BE2C (cell line): ENCODE measurements at regions not wholly inside any gene's neighbourhood (a gene's known extent, or its start where the extent isn't known, plus 50 kb on each side); places are given as distances from the start of the nearest gene placed in this dataset.

Experiments
- DNase-seq: peaks from one replicate; pipeline ENCODE4 v3.0.0-alpha.2; 2020
- H3K27me3 ChIP-seq: fragments of 250-450 bp; sonication (Bioruptor Pico); 2 replicates; pipeline ENCODE4 v1.5.1; 2020; ENCODE audit warnings: mild to moderate bottlenecking
- H3K36me3 ChIP-seq: fragments of 250-450 bp; sonication (Bioruptor Pico); 2 replicates; pipeline ENCODE4 v1.5.1; 2020; ENCODE audit warnings: mild to moderate bottlenecking
- H3K4me1 ChIP-seq: fragments of 250-450 bp; sonication (Bioruptor Pico); 2 replicates; pipeline ENCODE4 v1.5.1; 2020
- H3K4me3 ChIP-seq: 2 replicates; pipeline ENCODE4 v1.5.1; 2011; ENCODE audit warnings: low read depth, low read length
- H3K9me3 ChIP-seq: fragments of 250-450 bp; sonication (Bioruptor Pico); 2 replicates; pipeline ENCODE4 v1.5.1; 2020
- CTCF ChIP-seq: IDR thresholded peaks from 2 replicates; pipeline ENCODE4 v1.5.1; 2012; ENCODE audit warnings: mild to moderate bottlenecking, low read depth, low read length

- Histone ChIP-seq H3K4me3 (no peak overlapping the region), H3K36me3 (no peaks in the 10 kb centered on the region), H3K27me3 (no peaks in the 10 kb centered on the region), H3K9me3 (no peaks in the 10 kb centered on the region), H3K4me1 (no peaks in the 10 kb centered on the region)
- no peak for TF ChIP-seq CTCF
- DNase-seq = no peak
These were observed 383.4 kb upstream of the SLITRK5 start for GRCh38 chr13:87287721-87288120.

GRCh38 chr13:87295636-87296035 lies 375.5 kb upstream of the SLITRK5 start:
- Histone ChIP-seq H3K4me3 (no peak overlapping the region), H3K27me3 (peaks cover 4% of the 10 kb centered on the region), H3K4me1 (no peaks in the 10 kb centered on the region), H3K9me3 (no peaks in the 10 kb centered on the region), H3K36me3 (no peaks in the 10 kb centered on the region)
- no peak for DNase-seq
- TF ChIP-seq CTCF = no peak

GRCh38 chr13:87302034-87302433 lies 369.1 kb upstream of the SLITRK5 start:
- Histone ChIP-seq H3K4me1 (no peaks in the 10 kb centered on the region), H3K4me3 (no peak overlapping the region), H3K27me3 (peaks cover 4% of the 10 kb centered on the region), H3K9me3 (no peaks in the 10 kb centered on the region), H3K36me3 (no peaks in the 10 kb centered on the region)
- no peak for DNase-seq
- no peak for TF ChIP-seq CTCF

- no peaks in the 10 kb centered on the region for H3K36me3 ChIP-seq
- TF ChIP-seq CTCF = no peak
- no peaks in the 10 kb centered on the region for H3K4me1 ChIP-seq
- no peaks in the 10 kb centered on the region for H3K9me3 ChIP-seq
- no peak overlapping the region for H3K4me3 ChIP-seq
- H3K27me3 ChIP-seq = peaks cover 4% of the 10 kb centered on the region
- no peak for DNase-seq
These were observed 368.2 kb upstream of the SLITRK5 start for GRCh38 chr13:87302931-87303330.

GRCh38 chr13:87311165-87311564 lies 360.0 kb upstream of the SLITRK5 start:
- H3K4me3 ChIP-seq = no peak overlapping the region
- no peaks in the 10 kb centered on the region for H3K27me3 ChIP-seq
- H3K9me3 ChIP-seq = no peaks in the 10 kb centered on the region
- no peak for TF ChIP-seq CTCF
- no peaks in the 10 kb centered on the region for H3K36me3 ChIP-seq
- H3K4me1 ChIP-seq = no peaks in the 10 kb centered on the region
- no peak for DNase-seq

GRCh38 chr13:87314822-87315221 lies 356.3 kb upstream of the SLITRK5 start:
- Histone ChIP-seq H3K9me3 (no peaks in the 10 kb centered on the region), H3K4me3 (no peak overlapping the region), H3K4me1 (no peaks in the 10 kb centered on the region), H3K27me3 (no peaks in the 10 kb centered on the region), H3K36me3 (no peaks in the 10 kb centered on the region)
- TF ChIP-seq CTCF = no peak
- DNase-seq = no peak
